Left lung (tissue), 4 donors: ENCODE measurements at regions not wholly inside any gene's neighbourhood (a gene's known extent, or its start where the extent isn't known, plus 50 kb on each side); places are given as distances from the start of the nearest gene placed in this dataset.

Experiments
- ATAC-seq: fragments of 200-7000 bp; cut with Tn5 transposase; one replicate; pipeline ENCODE4 v1.9.1; 2020; ENCODE audit warnings: moderate library complexity
- DNase-seq, 4 donors: peaks; one replicate each; pipeline ENCODE4 v3.0.0-alpha.2; 2013 to 2020
- H3K27ac ChIP-seq, 2 donors: fragments of 200-600 bp; sonication (generic) in 1 of 2; one replicate each; pipeline versions ENCODE4 v1.5.0 to v1.8.0; 2020 to 2021
- H3K27me3 ChIP-seq, 2 donors: fragments of 200-600 bp; sonication (generic) in 1 of 2; one replicate each; pipeline versions ENCODE4 v1.5.0 to v1.8.0; 2020 to 2021
- H3K36me3 ChIP-seq, 2 donors: fragments of 200-600 bp; sonication (generic) in 1 of 2; one replicate each; pipeline versions ENCODE4 v1.5.0 to v1.8.0; 2020 to 2021
- H3K4me1 ChIP-seq, 2 donors: fragments of 200-600 bp; one replicate each; pipeline ENCODE4 v1.8.0; 2021
- H3K4me3 ChIP-seq, 2 donors: fragments of 200-600 bp; sonication (generic) in 1 of 2; one replicate each; pipeline versions ENCODE4 v1.5.0 to v1.8.0; 2020 to 2021; ENCODE audit warnings: mild to moderate bottlenecking in 1 of 2
- H3K9me3 ChIP-seq, 2 donors: fragments of 200-600 bp; sonication (generic) in 1 of 2; one replicate each; pipeline versions ENCODE4 v1.5.0 to v1.8.0; 2020 to 2021
- CTCF ChIP-seq, 2 donors: fragments of 200-600 bp; sonication (generic) in 1 of 2; IDR thresholded peaks; one replicate each; pipeline versions ENCODE4 v1.5.0 to v1.8.0; 2021; ENCODE audit warnings: antibody characterized with exemption in 2 of 2
- intact Hi-C, 2 donors: fragments of 100-400 bp; cut with DNase I; formaldehyde crosslinking; loops; one replicate each; pipeline versions ENCODE4 v1.11.2 to v1.14.2; 2022
- donor health status: DM: no; HTN: yes; CAD: no.
- donor health status: DM: no; HTN: no; CAD: no.

GRCh38 chr2:57460396-57461276 lies 586.0 kb upstream of the VRK2 start:
- DNase-seq (no peak), ATAC-seq (no peak)
- Histone ChIP-seq H3K36me3 (no peaks in the 10 kb centered on the region), H3K4me1 (no peaks in the 10 kb centered on the region), H3K4me3 (no peak overlapping the region), H3K27me3 (no peaks in the 10 kb centered on the region), H3K27ac (no peak overlapping the region), H3K9me3 (no peaks in the 10 kb centered on the region)
- TF ChIP-seq CTCF (IDR thresholded peaks at IDR 0.05), result no peak
- intact Hi-C loops, result no loop called here

GRCh38 chr2:57461624-57462023 lies 585.0 kb upstream of the VRK2 start:
- Histone ChIP-seq H3K4me3 (no peak overlapping the region), H3K9me3 (no peaks in the 10 kb centered on the region), H3K36me3 (no peaks in the 10 kb centered on the region), H3K4me1 (no peaks in the 10 kb centered on the region), H3K27me3 (no peaks in the 10 kb centered on the region), H3K27ac (no peak overlapping the region)
- intact Hi-C loops, result no loop called here
- ATAC-seq (no peak), DNase-seq (no peak)
- TF ChIP-seq CTCF (IDR thresholded peaks at IDR 0.05), result no peak

GRCh38 chr2:57465067-57465466 lies 581.5 kb upstream of the VRK2 start:
- Histone ChIP-seq H3K4me3 (no peak overlapping the region), H3K27me3 (no peaks in the 10 kb centered on the region), H3K36me3 (no peaks in the 10 kb centered on the region), H3K27ac (no peak overlapping the region), H3K4me1 (no peaks in the 10 kb centered on the region), H3K9me3 (no peaks in the 10 kb centered on the region)
- DNase-seq (no peak), ATAC-seq (no peak)
- no peak for TF ChIP-seq CTCF (IDR thresholded peaks at IDR 0.05)
- intact Hi-C loops, result no loop called here

- no peaks in the 10 kb centered on the region for H3K36me3 ChIP-seq
- no peaks in the 10 kb centered on the region for H3K9me3 ChIP-seq
- no peak overlapping the region for H3K27ac ChIP-seq
- TF ChIP-seq CTCF (IDR thresholded peaks at IDR 0.05), result no peak
- H3K4me3 ChIP-seq, result no peak overlapping the region
- no peaks in the 10 kb centered on the region for H3K27me3 ChIP-seq
- no peak for DNase-seq
- H3K4me1 ChIP-seq, result no peaks in the 10 kb centered on the region
- ATAC-seq, result no peak
- intact Hi-C loops, result no loop called here
Measured at GRCh38 chr2:57465967-57466366, 580.6 kb upstream of the VRK2 start.

- Histone ChIP-seq H3K9me3 (no peaks in the 10 kb centered on the region), H3K4me1 (no peaks in the 10 kb centered on the region), H3K4me3 (no peak overlapping the region), H3K27me3 (no peaks in the 10 kb centered on the region), H3K36me3 (no peaks in the 10 kb centered on the region), H3K27ac (no peak overlapping the region)
- ATAC-seq, result no peak
- intact Hi-C loops, result no loop called here
- TF ChIP-seq CTCF (IDR thresholded peaks at IDR 0.05), result no peak
- no peak for DNase-seq
Measured at GRCh38 chr2:57475391-57475790, 571.2 kb upstream of the VRK2 start.
